ENCODE measurements at regions not wholly inside any gene's neighbourhood (a gene's known extent, or its start where the extent isn't known, plus 50 kb on each side); places are given as distances from the start of the nearest gene placed in this dataset.

- H2AFZ ChIP-seq (ENCODE audit: low read depth, low read length, poor library complexity, severe bottlenecking): no peak overlapping the region
- H3K9ac ChIP-seq (ENCODE audit: low read length): no peak overlapping the region
- no peak overlapping the region for H3K27ac ChIP-seq (ENCODE audit: low read depth, low read length)
- H4K20me1 ChIP-seq (ENCODE audit: insufficient read depth): no peaks in the 10 kb centered on the region
- TF ChIP-seq JUND (IDR thresholded peaks at IDR 0.05) (no peak), SIN3A (IDR thresholded peaks at IDR 0.05; ENCODE audit: low read depth) (no peak), ZFX (IDR thresholded peaks at IDR 0.05) (no peak), CBX3 (IDR thresholded peaks at IDR 0.05; ENCODE audit: low read depth) (no peak)
- DNase-seq (ENCODE audit: low read depth, low spot score) (no peak), ATAC-seq (no peak)
- no TSS peak for BruUV-seq (replicated peaks)
- ChIA-PET CTCF (no interaction called here), RAD21 (ENCODE audit: low non-redundant PET in 1 of 2, low total read pairs in 2 of 2, uncharacterized antibody in 2 of 2, unreplicated experiment in 2 of 2) (no interaction called here), POLR2A (no interaction called here)
- no peaks in the 10 kb centered on the region for H3K36me3 ChIP-seq (ENCODE audit: control insufficient read depth in 1 of 2, insufficient read depth in 2 of 2, low read length in 2 of 2)
- no peaks in the 10 kb centered on the region for H3K79me2 ChIP-seq (ENCODE audit: insufficient read depth, low read length)
- no peaks in the 10 kb centered on the region for H3K27me3 ChIP-seq (ENCODE audit: insufficient read depth, low read length)
- H3K4me3 ChIP-seq (replicated peaks in 1 of 2; ENCODE audit: low read depth in 1 of 2, low read length in 2 of 2): no peak overlapping the region
- H3K9me3 ChIP-seq (ENCODE audit: control insufficient read depth in 1 of 2, insufficient read depth in 1 of 2, low read depth in 1 of 2, low read length in 2 of 2): no peaks in the 10 kb centered on the region
- H3K4me2 ChIP-seq (ENCODE audit: low read length): no peak overlapping the region
- no peaks in the 10 kb centered on the region for H3K9me2 ChIP-seq (ENCODE audit: insufficient read depth)
- H3K4me1 ChIP-seq (ENCODE audit: control insufficient read depth in 1 of 2, insufficient read depth in 2 of 2, low read length in 2 of 2): no peaks in the 10 kb centered on the region
- intact Hi-C loops (cut with micrococcal nuclease): no loop called here
These were observed 534.6 kb downstream of the BCOR start for GRCh38 chrX:39563178-39563577.

- BruUV-seq (replicated peaks): no TSS peak
- no peak overlapping the region for H3K4me2 ChIP-seq (ENCODE audit: low read length)
These were observed 533.0 kb downstream of the BCOR start for GRCh38 chrX:39564751-39565150.

More at GRCh38 chrX:39564751-39565150, 533.0 kb downstream of the BCOR start:
- H3K4me3 ChIP-seq (replicated peaks in 1 of 2; ENCODE audit: low read depth in 1 of 2, low read length in 2 of 2): no peak overlapping the region
- POLR2A ChIA-PET: no interaction called here
- no peaks in the 10 kb centered on the region for H3K27me3 ChIP-seq (ENCODE audit: insufficient read depth, low read length)
- DNase-seq (ENCODE audit: low read depth, low spot score): no peak
- CTCF ChIA-PET: no interaction called here
- no peaks in the 10 kb centered on the region for H3K36me3 ChIP-seq (ENCODE audit: control insufficient read depth in 1 of 2, insufficient read depth in 2 of 2, low read length in 2 of 2)
- no peak for ATAC-seq
- H2AFZ ChIP-seq (ENCODE audit: low read depth, low read length, poor library complexity, severe bottlenecking): no peak overlapping the region
- no peak overlapping the region for H3K27ac ChIP-seq (ENCODE audit: low read depth, low read length)
- no peaks in the 10 kb centered on the region for H3K9me2 ChIP-seq (ENCODE audit: insufficient read depth)
- no peak overlapping the region for H3K9ac ChIP-seq (ENCODE audit: low read length)
- no peaks in the 10 kb centered on the region for H3K9me3 ChIP-seq (ENCODE audit: control insufficient read depth in 1 of 2, insufficient read depth in 1 of 2, low read depth in 1 of 2, low read length in 2 of 2)
- intact Hi-C loops (cut with micrococcal nuclease): no loop called here
- RAD21 ChIA-PET (ENCODE audit: low non-redundant PET in 1 of 2, low total read pairs in 2 of 2, uncharacterized antibody in 2 of 2, unreplicated experiment in 2 of 2): no interaction called here
- H3K4me1 ChIP-seq (ENCODE audit: control insufficient read depth in 1 of 2, insufficient read depth in 2 of 2, low read length in 2 of 2): no peaks in the 10 kb centered on the region
- no peaks in the 10 kb centered on the region for H3K79me2 ChIP-seq (ENCODE audit: insufficient read depth, low read length)
- no peak for TF ChIP-seq EZH2phosphoT487 (IDR thresholded peaks at IDR 0.05; ENCODE audit: borderline replicate concordance)
- no peak for TF ChIP-seq CBX3 (IDR thresholded peaks at IDR 0.05; ENCODE audit: low read depth)
- no peak for TF ChIP-seq POLR2A (IDR thresholded peaks at IDR 0.05; ENCODE audit: borderline replicate concordance, extremely low read depth, insufficient read depth, insufficient read length)
- no peak for TF ChIP-seq EZH2 (IDR thresholded peaks at IDR 0.05)
- no peak for TF ChIP-seq TCF7L2 (IDR thresholded peaks at IDR 0.05; ENCODE audit: borderline replicate concordance, extremely low read depth, insufficient read depth, insufficient read length)
- TF ChIP-seq CTCF (IDR thresholded peaks at IDR 0.05 in 2 of 3, conservative IDR thresholded peaks at IDR 0.05 in 1 of 3; ENCODE audit: borderline replicate concordance in 1 of 3, insufficient read depth in 1 of 3, low read depth in 2 of 3, low read length in 2 of 3): no peak
- TF ChIP-seq, protein P1, sequence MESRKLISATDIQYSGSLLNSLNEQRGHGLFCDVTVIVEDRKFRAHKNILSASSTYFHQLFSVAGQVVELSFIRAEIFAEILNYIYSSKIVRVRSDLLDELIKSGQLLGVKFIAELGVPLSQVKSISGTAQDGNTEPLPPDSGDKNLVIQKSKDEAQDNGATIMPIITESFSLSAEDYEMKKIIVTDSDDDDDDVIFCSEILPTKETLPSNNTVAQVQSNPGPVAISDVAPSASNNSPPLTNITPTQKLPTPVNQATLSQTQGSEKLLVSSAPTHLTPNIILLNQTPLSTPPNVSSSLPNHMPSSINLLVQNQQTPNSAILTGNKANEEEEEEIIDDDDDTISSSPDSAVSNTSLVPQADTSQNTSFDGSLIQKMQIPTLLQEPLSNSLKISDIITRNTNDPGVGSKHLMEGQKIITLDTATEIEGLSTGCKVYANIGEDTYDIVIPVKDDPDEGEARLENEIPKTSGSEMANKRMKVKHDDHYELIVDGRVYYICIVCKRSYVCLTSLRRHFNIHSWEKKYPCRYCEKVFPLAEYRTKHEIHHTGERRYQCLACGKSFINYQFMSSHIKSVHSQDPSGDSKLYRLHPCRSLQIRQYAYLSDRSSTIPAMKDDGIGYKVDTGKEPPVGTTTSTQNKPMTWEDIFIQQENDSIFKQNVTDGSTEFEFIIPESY (IDR thresholded peaks at IDR 0.05; ENCODE audit: extremely low read depth, insufficient replicate concordance, low read length): no peak
- no peak for TF ChIP-seq MAX (IDR thresholded peaks at IDR 0.05)
- no peak for TF ChIP-seq ZFX (IDR thresholded peaks at IDR 0.05)
- TF ChIP-seq YY1 (IDR thresholded peaks at IDR 0.05; ENCODE audit: extremely low read depth, insufficient replicate concordance, low read depth, low read length): no peak
- no peak for TF ChIP-seq FOSL1 (IDR thresholded peaks at IDR 0.05; ENCODE audit: low read depth)
- no peak for TF ChIP-seq POLR2AphosphoS5 (IDR thresholded peaks at IDR 0.05; ENCODE audit: low read depth, low read length)
- no peak for TF ChIP-seq CEBPB (IDR thresholded peaks at IDR 0.05; ENCODE audit: low read depth)
- TF ChIP-seq JUND (IDR thresholded peaks at IDR 0.05): no peak
- TF ChIP-seq SRF (IDR thresholded peaks at IDR 0.05; ENCODE audit: low read depth): no peak
- H4K20me1 ChIP-seq (ENCODE audit: insufficient read depth): no peaks in the 10 kb centered on the region

All from HCT116 (cell line).